ENCODE measurements at regions not wholly inside any gene's neighbourhood (a gene's known extent, or its start where the extent isn't known, plus 50 kb on each side); places are given as distances from the start of the nearest gene placed in this dataset.

DNA sequence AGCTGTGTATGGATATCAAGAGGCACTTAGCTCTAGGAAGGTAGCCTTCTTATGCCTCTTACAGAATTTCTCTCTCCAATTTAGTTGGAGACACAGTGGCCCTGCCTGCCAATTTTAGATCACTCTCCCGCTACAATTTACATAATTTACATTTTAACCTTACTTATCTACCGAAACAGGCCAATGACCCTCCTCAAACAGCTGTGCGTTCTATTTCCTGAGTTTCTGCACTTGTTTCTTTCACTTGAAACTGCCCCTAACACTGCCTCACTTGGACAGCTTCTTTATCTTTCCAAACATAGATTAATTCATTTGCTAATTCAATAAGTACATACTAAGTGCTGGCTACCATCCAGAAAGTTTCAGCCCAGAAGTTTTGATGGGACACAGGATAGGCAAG is 52.9 kb upstream of the HDDC2 start:
- no peak overlapping the region for H3K4me3 ChIP-seq (ENCODE audit: low read depth, poor library complexity, severe bottlenecking)
- TF ChIP-seq POLR2A (IDR thresholded peaks at IDR 0.05) = no peak
- TF ChIP-seq, protein P1, sequence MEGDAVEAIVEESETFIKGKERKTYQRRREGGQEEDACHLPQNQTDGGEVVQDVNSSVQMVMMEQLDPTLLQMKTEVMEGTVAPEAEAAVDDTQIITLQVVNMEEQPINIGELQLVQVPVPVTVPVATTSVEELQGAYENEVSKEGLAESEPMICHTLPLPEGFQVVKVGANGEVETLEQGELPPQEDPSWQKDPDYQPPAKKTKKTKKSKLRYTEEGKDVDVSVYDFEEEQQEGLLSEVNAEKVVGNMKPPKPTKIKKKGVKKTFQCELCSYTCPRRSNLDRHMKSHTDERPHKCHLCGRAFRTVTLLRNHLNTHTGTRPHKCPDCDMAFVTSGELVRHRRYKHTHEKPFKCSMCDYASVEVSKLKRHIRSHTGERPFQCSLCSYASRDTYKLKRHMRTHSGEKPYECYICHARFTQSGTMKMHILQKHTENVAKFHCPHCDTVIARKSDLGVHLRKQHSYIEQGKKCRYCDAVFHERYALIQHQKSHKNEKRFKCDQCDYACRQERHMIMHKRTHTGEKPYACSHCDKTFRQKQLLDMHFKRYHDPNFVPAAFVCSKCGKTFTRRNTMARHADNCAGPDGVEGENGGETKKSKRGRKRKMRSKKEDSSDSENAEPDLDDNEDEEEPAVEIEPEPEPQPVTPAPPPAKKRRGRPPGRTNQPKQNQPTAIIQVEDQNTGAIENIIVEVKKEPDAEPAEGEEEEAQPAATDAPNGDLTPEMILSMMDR (IDR thresholded peaks at IDR 0.05) = no peak
- WGBS, 2 donors = 87 to 90% methylated on average over 3 of the region's 3 CpGs
- no peak for DNase-seq (ENCODE audit: low spot score in 2 of 2)
- intact Hi-C loops (cut with DNase I; ENCODE audit: low total_unique reads) = loop anchor here (5.0 kb wide), 1 partner anchor 1527 kb away; no protein-coding TSS in a partner anchor

DNA sequence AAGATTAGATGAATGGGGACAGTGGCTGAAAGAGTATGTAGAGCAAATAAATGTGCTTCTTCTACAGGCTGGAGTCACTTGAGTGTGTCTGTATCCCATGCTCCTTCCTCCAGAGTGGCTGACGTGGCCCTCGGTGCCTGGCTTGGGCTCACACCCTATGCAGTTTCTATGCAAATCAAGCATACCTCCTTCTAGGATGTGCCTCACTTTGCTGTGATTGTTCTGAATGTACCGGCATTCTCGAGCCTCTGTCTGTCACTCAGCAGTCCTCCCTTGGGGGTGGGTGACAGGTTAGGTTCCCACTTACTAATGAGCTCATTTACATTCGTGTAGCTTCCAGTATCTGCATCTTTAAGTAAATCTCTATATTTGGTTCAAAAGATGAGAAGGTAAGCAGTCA is 55.1 kb upstream of the HDDC2 start:
- intact Hi-C loops (cut with DNase I; ENCODE audit: low total_unique reads) = no loop called here
- whole genome bisulfite sequencing, 2 donors = 46 to 59% methylated on average over 5 of the region's 5 CpGs
- DNase-seq (ENCODE audit: low spot score in 2 of 2) = no peak
- TF ChIP-seq, protein P1 (IDR thresholded peaks at IDR 0.05) = no peak
- no peak for TF ChIP-seq POLR2A (IDR thresholded peaks at IDR 0.05)
- H3K4me3 ChIP-seq (ENCODE audit: low read depth, poor library complexity, severe bottlenecking) = no peak overlapping the region

DNA sequence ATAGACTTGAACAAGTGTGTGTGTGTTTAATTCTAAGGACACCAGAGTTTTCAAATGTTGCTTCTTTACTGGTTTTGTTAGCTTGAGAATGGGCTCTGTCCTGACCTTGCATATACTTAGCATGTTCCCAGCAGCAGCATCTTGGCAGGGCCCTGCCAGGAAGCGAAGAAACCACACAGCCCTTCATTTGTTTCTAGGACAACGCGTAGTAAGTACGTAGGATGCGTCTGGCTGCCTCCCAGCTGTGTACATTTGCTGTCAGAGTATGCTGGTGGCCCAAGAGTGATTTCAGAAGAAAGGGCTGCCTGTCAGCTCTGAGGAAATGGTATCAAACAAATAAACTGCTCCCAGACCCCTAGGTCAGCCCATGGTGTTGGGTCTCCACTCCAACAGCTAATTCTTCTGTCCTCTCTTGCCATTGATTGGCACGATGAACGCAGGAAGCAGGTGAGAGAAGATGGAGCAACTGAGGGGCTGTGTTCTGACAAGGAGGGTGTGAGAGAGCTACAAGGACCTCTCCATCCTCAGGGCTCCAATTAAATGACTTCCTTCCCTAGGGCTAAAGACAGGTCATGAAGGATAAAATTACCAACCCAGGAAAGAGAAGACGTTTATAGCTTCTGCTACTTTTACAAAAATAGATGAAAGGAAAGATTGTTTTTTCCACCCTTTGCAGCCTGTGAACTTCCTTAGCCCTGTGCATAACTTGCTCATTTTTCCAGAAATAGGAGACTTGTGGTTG is 55.9 kb upstream of the HDDC2 start:
- H3K4me3 ChIP-seq (ENCODE audit: low read depth, poor library complexity, severe bottlenecking) = no peak overlapping the region
- intact Hi-C loops (cut with DNase I; ENCODE audit: low total_unique reads) = no loop called here
- 36 to 48% methylated on average over 8 of the region's 8 CpGs for WGBS, 2 donors
- no peak for TF ChIP-seq POLR2A (IDR thresholded peaks at IDR 0.05)
- TF ChIP-seq, protein P1 (IDR thresholded peaks at IDR 0.05) = no peak
- DNase-seq (ENCODE audit: low spot score in 2 of 2) = no peak

DNA sequence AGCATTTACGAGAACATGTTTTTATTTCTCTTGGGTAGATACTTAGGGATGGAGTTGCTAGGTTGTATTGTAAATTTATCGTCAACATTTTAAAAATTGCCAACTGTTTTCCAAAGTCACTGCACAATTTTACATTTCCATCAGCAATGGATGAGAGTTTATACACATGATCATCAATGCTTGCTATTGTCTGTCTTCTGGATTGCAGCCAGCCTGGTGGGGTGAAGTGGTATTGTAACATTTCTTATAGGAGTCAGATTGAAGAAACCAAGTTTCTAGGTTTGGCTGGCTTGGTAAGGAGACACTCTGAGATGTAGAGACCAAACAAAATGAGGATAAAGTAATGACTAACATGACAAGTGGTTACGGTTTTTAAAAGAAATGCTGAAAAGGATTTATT is 57.1 kb upstream of the HDDC2 start:
- TF ChIP-seq, protein P1 (IDR thresholded peaks at IDR 0.05) = no peak
- TF ChIP-seq POLR2A (IDR thresholded peaks at IDR 0.05) = no peak
- intact Hi-C loops (cut with DNase I; ENCODE audit: low total_unique reads) = no loop called here
- WGBS, 2 donors = 86 to 88% methylated on average over 3 of the region's 3 CpGs
- no peak overlapping the region for H3K4me3 ChIP-seq (ENCODE audit: low read depth, poor library complexity, severe bottlenecking)
- DNase-seq (ENCODE audit: low spot score in 2 of 2) = no peak

DNA sequence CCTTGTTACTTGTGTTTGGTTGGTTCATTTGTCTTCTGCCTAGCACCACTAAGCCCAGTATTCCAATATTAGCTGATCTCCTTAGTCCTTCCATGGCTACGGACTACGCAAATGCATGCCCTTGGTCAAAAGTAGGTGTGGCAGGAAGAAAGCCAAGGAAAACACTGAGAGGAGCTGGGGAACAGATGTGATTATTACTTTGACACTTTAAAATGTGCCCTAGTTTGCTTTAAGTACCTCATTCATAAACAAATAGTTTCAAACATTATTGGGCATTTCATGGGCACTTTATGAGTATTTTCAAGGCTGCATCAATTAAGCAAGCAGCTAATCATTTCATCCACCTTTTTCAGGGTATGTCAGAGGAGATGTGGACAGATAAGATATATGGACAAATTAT is 60.1 kb upstream of the HDDC2 start:
- WGBS, 2 donors = 64 to 80% methylated on average over 2 of the region's 2 CpGs
- H3K4me3 ChIP-seq (ENCODE audit: low read depth, poor library complexity, severe bottlenecking) = no peak overlapping the region
- intact Hi-C loops (cut with DNase I; ENCODE audit: low total_unique reads) = no loop called here
- no peak for DNase-seq (ENCODE audit: low spot score in 2 of 2)
- TF ChIP-seq, protein P1 (IDR thresholded peaks at IDR 0.05) = no peak
- TF ChIP-seq POLR2A (IDR thresholded peaks at IDR 0.05) = no peak

All from lower leg skin (tissue), 4 donors.